Caco-2 (cell line): ENCODE measurements at regions not wholly inside any gene's neighbourhood (a gene's known extent, or its start where the extent isn't known, plus 50 kb on each side); places are given as distances from the start of the nearest gene placed in this dataset.

Experiments used
- BruUV-seq: library from RNA; stranded (reverse); fragments of 400-500 nt; replicated peaks from 2 replicates; lab custom pipeline; 2021; lab: Mats Ljungman, UMichigan
- CTCF ChIA-PET: fragments of 300-600 bp; sonication (Branson Sonifier 250); formaldehyde crosslinking; loops from one replicate; lab custom pipeline; 2022; ENCODE audit warnings: antibody characterized with exemption; lab: Charles Lee
- POLR2A ChIA-PET: fragments of 300-600 bp; sonication (Branson Sonifier 250); formaldehyde crosslinking; loops from one replicate; lab custom pipeline; 2022; ENCODE audit warnings: antibody characterized with exemption; lab: Charles Lee
- DNase-seq, 2 experiments: peaks; one replicate each; pipeline versions ENCODE4 v3.0.0 to v3.0.0-alpha.2; 2020 to 2022
- H3K27me3 ChIP-seq: replicated peaks from 2 replicates; pipeline ENCODE4 v1.6.0; 2011; ENCODE audit warnings: low read length; ENCODE audit not compliant: control insufficient read depth, insufficient read depth
- H3K36me3 ChIP-seq: 2 replicates; pipeline ENCODE4 v1.5.1; 2011; ENCODE audit warnings: low read length; ENCODE audit not compliant: control insufficient read depth, insufficient read depth
- H3K4me1 ChIP-seq: fragments of 250-450 bp; sonication (Bioruptor Pico); 2 replicates; pipeline ENCODE4 v1.5.1; 2020; ENCODE audit warnings: mild to moderate bottlenecking
- H3K4me3 ChIP-seq: 2 replicates; pipeline ENCODE4 v1.5.1; 2011; ENCODE audit warnings: low read depth, mild to moderate bottlenecking, control low read depth, low read length
- H3K9me3 ChIP-seq: fragments of 250-450 bp; sonication (Bioruptor Pico); 2 replicates; pipeline ENCODE4 v1.5.1; 2020; ENCODE audit warnings: mild to moderate bottlenecking, moderate library complexity
- H3K27ac Mint-ChIP-seq: one replicate; pipeline ENCODE4 v1.8.0; 2022; ENCODE audit warnings: mixed read lengths; ENCODE audit not compliant: unreplicated experiment
- H3K27me3 Mint-ChIP-seq: one replicate; pipeline ENCODE4 v1.8.0; 2022; ENCODE audit warnings: mixed read lengths; ENCODE audit not compliant: insufficient read depth, unreplicated experiment
- H3K36me3 Mint-ChIP-seq: one replicate; pipeline ENCODE4 v1.8.0; 2022; ENCODE audit warnings: mild to moderate bottlenecking, mixed read lengths; ENCODE audit not compliant: insufficient read depth, unreplicated experiment
- H3K4me1 Mint-ChIP-seq: one replicate; pipeline ENCODE4 v1.8.0; 2022; ENCODE audit warnings: low read depth, mixed read lengths; ENCODE audit not compliant: unreplicated experiment
- H3K4me3 Mint-ChIP-seq: one replicate; pipeline ENCODE4 v1.8.0; 2022; ENCODE audit warnings: mild to moderate bottlenecking, moderate library complexity, mixed read lengths; ENCODE audit not compliant: unreplicated experiment
- H3K9me3 Mint-ChIP-seq: one replicate; pipeline ENCODE4 v1.8.0; 2022; ENCODE audit warnings: mixed read lengths; ENCODE audit not compliant: unreplicated experiment
- intact Hi-C: fragments of 100-400 bp; cut with micrococcal nuclease; formaldehyde crosslinking; loops from one replicate; pipeline ENCODE4 v1.10.0; 2022; ENCODE audit not compliant: unreplicated experiment
- TF ChIP-seq, protein P1 (sequence below), 2 experiments: fragments of 200-600 bp in 1 of 2; IDR thresholded peaks; 1 replicate in 1 of 2; 2 replicates in 1 of 2; pipeline versions ENCODE4 v1.5.1 to v1.8.0; 2011 to 2022; ENCODE audit warnings: antibody characterized with exemption in 1 of 2, control low read depth in 1 of 2, inconsistent platforms in 1 of 2, low read depth in 1 of 2, low read length in 1 of 2, mild to moderate bottlenecking in 1 of 2, moderate library complexity in 1 of 2; ENCODE audit not compliant: insufficient read depth in 1 of 2, severe bottlenecking in 1 of 2, unreplicated experiment in 1 of 2

DNA sequence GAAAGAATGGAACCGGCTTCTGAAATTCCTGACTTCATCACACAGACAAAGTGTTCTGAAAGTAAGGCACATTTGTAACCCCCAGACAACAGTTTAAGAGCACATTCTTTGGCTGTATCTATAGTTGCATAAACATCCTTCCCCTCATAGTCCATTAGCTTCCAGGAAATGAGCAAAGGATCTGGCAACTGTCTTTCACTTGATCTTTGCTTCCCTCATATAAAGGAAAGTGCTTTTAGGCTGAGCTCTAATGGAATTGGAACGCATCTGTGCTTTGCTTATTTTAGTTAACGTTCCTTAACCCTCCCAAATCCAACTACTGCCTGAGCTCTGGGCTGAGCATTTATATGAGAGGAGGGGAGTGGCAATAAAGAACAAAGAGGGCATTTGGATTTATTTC is 76.9 kb upstream of the API5 start:
- BruUV-seq, result no TSS peak
- H3K4me1 ChIP-seq, result no peaks in the 10 kb centered on the region
- H3K36me3 ChIP-seq, result no peaks in the 10 kb centered on the region
- ChIA-PET POLR2A (no interaction called here), CTCF (no interaction called here)
- H3K4me3 ChIP-seq, result no peak overlapping the region
- H3K36me3 Mint-ChIP-seq, result no peaks in the 10 kb centered on the region
- no peaks in the 10 kb centered on the region for H3K9me3 Mint-ChIP-seq
- H3K27me3 ChIP-seq, result no peaks in the 10 kb centered on the region
- 0 out of 2 replicates have a peak, but pooled peaks cover 4% of the 10 kb centered on the region for H3K9me3 ChIP-seq
- TF ChIP-seq, protein P1, sequence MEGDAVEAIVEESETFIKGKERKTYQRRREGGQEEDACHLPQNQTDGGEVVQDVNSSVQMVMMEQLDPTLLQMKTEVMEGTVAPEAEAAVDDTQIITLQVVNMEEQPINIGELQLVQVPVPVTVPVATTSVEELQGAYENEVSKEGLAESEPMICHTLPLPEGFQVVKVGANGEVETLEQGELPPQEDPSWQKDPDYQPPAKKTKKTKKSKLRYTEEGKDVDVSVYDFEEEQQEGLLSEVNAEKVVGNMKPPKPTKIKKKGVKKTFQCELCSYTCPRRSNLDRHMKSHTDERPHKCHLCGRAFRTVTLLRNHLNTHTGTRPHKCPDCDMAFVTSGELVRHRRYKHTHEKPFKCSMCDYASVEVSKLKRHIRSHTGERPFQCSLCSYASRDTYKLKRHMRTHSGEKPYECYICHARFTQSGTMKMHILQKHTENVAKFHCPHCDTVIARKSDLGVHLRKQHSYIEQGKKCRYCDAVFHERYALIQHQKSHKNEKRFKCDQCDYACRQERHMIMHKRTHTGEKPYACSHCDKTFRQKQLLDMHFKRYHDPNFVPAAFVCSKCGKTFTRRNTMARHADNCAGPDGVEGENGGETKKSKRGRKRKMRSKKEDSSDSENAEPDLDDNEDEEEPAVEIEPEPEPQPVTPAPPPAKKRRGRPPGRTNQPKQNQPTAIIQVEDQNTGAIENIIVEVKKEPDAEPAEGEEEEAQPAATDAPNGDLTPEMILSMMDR (IDR thresholded peaks at IDR 0.05; ENCODE audit: insufficient read depth in 1 of 2, low read depth in 1 of 2, low read length in 1 of 2, severe bottlenecking in 1 of 2, unreplicated experiment in 1 of 2), result no peak
- H3K4me3 Mint-ChIP-seq, result no peak overlapping the region
- intact Hi-C loops, result no loop called here
- no peaks in the 10 kb centered on the region for H3K4me1 Mint-ChIP-seq
- peaks cover 8% of the 10 kb centered on the region for H3K27me3 Mint-ChIP-seq
- no peak overlapping the region for H3K27ac Mint-ChIP-seq
- DNase-seq, result no peak

DNA sequence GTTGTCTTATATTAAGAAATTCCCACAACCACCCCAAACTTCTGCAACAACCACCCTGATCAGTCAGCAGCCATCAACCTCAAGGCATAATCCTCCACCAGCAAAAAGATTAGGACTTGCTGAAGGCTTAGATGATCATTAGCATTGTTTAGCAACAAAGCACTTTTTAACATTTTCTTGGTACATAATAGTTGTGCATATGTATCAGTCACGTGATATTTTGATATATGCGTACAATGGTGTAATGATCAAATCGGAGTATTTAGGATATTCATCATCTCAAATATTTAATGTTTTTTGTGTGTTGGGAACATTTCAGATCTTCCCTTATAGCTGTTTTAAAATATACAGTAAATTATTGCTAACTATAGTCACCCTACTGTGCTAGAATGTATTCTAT is 73.5 kb upstream of the API5 start:
- TF ChIP-seq, protein P1 (IDR thresholded peaks at IDR 0.05; ENCODE audit: insufficient read depth in 1 of 2, low read depth in 1 of 2, low read length in 1 of 2, severe bottlenecking in 1 of 2, unreplicated experiment in 1 of 2), result no peak
- ChIA-PET POLR2A (no interaction called here), CTCF (no interaction called here)
- no TSS peak for BruUV-seq
- Mint-ChIP-seq H3K36me3 (no peaks in the 10 kb centered on the region), H3K9me3 (no peaks in the 10 kb centered on the region), H3K4me3 (no peak overlapping the region), H3K27ac (no peak overlapping the region), H3K27me3 (peaks cover 8% of the 10 kb centered on the region), H3K4me1 (no peaks in the 10 kb centered on the region)
- H3K9me3 ChIP-seq, result 0 out of 2 replicates have a peak, but pooled peaks cover 4% of the 10 kb centered on the region
- H3K27me3 ChIP-seq, result no peaks in the 10 kb centered on the region
- intact Hi-C loops, result no loop called here
- H3K36me3 ChIP-seq, result no peaks in the 10 kb centered on the region
- H3K4me3 ChIP-seq, result no peak overlapping the region
- no peaks in the 10 kb centered on the region for H3K4me1 ChIP-seq
- DNase-seq, result no peak

DNA sequence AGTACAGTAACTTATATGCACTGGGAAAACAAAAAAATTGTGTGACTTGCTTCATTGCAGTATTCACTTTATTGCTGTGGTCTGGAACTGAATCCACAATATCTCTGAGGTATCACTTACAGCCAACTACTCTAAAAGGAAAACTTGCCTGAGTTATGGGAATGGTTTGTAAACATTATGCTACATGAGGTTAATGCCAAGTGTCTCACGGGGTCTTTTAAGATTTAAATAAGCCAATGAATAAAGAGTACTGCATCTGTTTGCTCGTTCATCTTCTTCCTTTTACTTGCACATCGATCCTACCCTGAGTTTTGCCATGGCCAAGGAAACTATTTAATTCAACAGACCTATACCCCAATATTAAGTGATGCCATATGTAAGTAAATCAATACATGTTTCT is 72.0 kb upstream of the API5 start:
- Mint-ChIP-seq H3K4me3 (no peak overlapping the region), H3K36me3 (no peaks in the 10 kb centered on the region)

More for the DNA sequence above, 72.0 kb upstream of the API5 start:
- Histone ChIP-seq H3K4me3 (no peak overlapping the region), H3K27me3 (no peaks in the 10 kb centered on the region), H3K4me1 (no peaks in the 10 kb centered on the region), H3K9me3 (0 out of 2 replicates have a peak, but pooled peaks cover 4% of the 10 kb centered on the region), H3K36me3 (no peaks in the 10 kb centered on the region)
- H3K27me3 Mint-ChIP-seq, result peaks cover 3% of the 10 kb centered on the region
- H3K9me3 Mint-ChIP-seq, result no peaks in the 10 kb centered on the region
- no peak for DNase-seq
- BruUV-seq, result no TSS peak
- intact Hi-C loops, result no loop called here
- ChIA-PET CTCF (no interaction called here), POLR2A (no interaction called here)
- TF ChIP-seq, protein P1 (IDR thresholded peaks at IDR 0.05; ENCODE audit: insufficient read depth in 1 of 2, low read depth in 1 of 2, low read length in 1 of 2, severe bottlenecking in 1 of 2, unreplicated experiment in 1 of 2), result no peak
- H3K4me1 Mint-ChIP-seq, result no peaks in the 10 kb centered on the region
- no peak overlapping the region for H3K27ac Mint-ChIP-seq
